IPS DF 6.9 (cell line): ENCODE measurements at regions not wholly inside any gene's neighbourhood (a gene's known extent, or its start where the extent isn't known, plus 50 kb on each side); places are given as distances from the start of the nearest gene placed in this dataset.

Experiments used
- DNase-seq: peaks from one replicate; pipeline ENCODE4 v3.0.0-alpha.2; 2013; ENCODE audit warnings: low read depth, low spot score
- H3K27ac ChIP-seq: one replicate; pipeline ENCODE4 v1.5.1; 2013; ENCODE audit warnings: low read length, control low read depth
- H3K27me3 ChIP-seq: 2 replicates; pipeline ENCODE4 v1.6.1; 2013; ENCODE audit warnings: mild to moderate bottlenecking, low read length; ENCODE audit not compliant: control insufficient read depth, insufficient read depth
- H3K36me3 ChIP-seq: 2 replicates; pipeline ENCODE4 v1.6.1; 2013; ENCODE audit warnings: low read length; ENCODE audit not compliant: control insufficient read depth, insufficient read depth
- H3K4me1 ChIP-seq: 2 replicates; pipeline ENCODE4 v1.6.1; 2013; ENCODE audit warnings: low read length; ENCODE audit not compliant: control insufficient read depth, insufficient read depth
- H3K4me3 ChIP-seq: 2 replicates; pipeline ENCODE4 v1.5.1; 2013; ENCODE audit warnings: mild to moderate bottlenecking, low read length
- H3K9me3 ChIP-seq: 2 replicates; pipeline ENCODE4 v1.6.1; 2013; ENCODE audit warnings: low read length, inconsistent platforms; ENCODE audit not compliant: control insufficient read depth, insufficient read depth
- WGBS: extraction: QIAGEN DNeasy Blood & Tissue Kit; methylation state at CpG from one replicate; pipeline ENCODE4 v1.1.7; 2013; ENCODE audit warnings: mixed read lengths, missing lambda C conversion rate; ENCODE audit not compliant: insufficient read length, insufficient coverage; 5-methylcytosine and 5-hydroxymethylcytosine counted together

GRCh38 chr4:114282937-114283336 lies 303.5 kb upstream of the ARSJ start:
- Histone ChIP-seq H3K4me1 (no peaks in the 10 kb centered on the region), H3K27ac (no peak overlapping the region), H3K9me3 (no peaks in the 10 kb centered on the region; the same call in 1 of the 2 replicates), H3K4me3 (no peak overlapping the region), H3K36me3 (no peaks in the 10 kb centered on the region), H3K27me3 (no peaks in the 10 kb centered on the region)
- no CpG with 5 or more reads among the region's 1 CpG for WGBS
- no peak for DNase-seq

GRCh38 chr4:114284629-114285028 lies 305.2 kb upstream of the ARSJ start:
- Histone ChIP-seq H3K27me3 (no peaks in the 10 kb centered on the region), H3K27ac (no peak overlapping the region), H3K9me3 (no peaks in the 10 kb centered on the region; the same call in 1 of the 2 replicates), H3K4me3 (no peak overlapping the region), H3K4me1 (no peaks in the 10 kb centered on the region), H3K36me3 (no peaks in the 10 kb centered on the region)
- no CpG with 5 or more reads among the region's 1 CpG for WGBS
- DNase-seq = no peak

- Histone ChIP-seq H3K4me3 (no peak overlapping the region), H3K27ac (no peak overlapping the region), H3K27me3 (no peaks in the 10 kb centered on the region), H3K9me3 (no peaks in the 10 kb centered on the region; the same call in 1 of the 2 replicates), H3K4me1 (no peaks in the 10 kb centered on the region), H3K36me3 (no peaks in the 10 kb centered on the region)
- no CpG with 5 or more reads among the region's 3 CpGs for WGBS
- DNase-seq = no peak
Observed at GRCh38 chr4:114286262-114286810, 306.9 kb upstream of the ARSJ start.

GRCh38 chr4:114287079-114287696 lies 307.7 kb upstream of the ARSJ start:
- no peak for DNase-seq
- Histone ChIP-seq H3K27me3 (no peaks in the 10 kb centered on the region), H3K36me3 (no peaks in the 10 kb centered on the region), H3K27ac (no peak overlapping the region), H3K4me1 (no peaks in the 10 kb centered on the region), H3K4me3 (no peak overlapping the region), H3K9me3 (no peaks in the 10 kb centered on the region; the same call in 1 of the 2 replicates)
- WGBS = no CpG with 5 or more reads among the region's 10 CpGs

GRCh38 chr4:114296126-114296525 lies 302.5 kb upstream of the UGT8 start:
- Histone ChIP-seq H3K27me3 (no peaks in the 10 kb centered on the region), H3K27ac (no peak overlapping the region), H3K4me3 (no peak overlapping the region), H3K4me1 (no peaks in the 10 kb centered on the region), H3K36me3 (no peaks in the 10 kb centered on the region), H3K9me3 (no peaks in the 10 kb centered on the region)
- WGBS = no CpG with 5 or more reads among the region's 17 CpGs
- no peak for DNase-seq

- Histone ChIP-seq H3K9me3 (no peaks in the 10 kb centered on the region), H3K36me3 (no peaks in the 10 kb centered on the region)
- no CpG with 5 or more reads among the region's 2 CpGs for WGBS
Observed at GRCh38 chr4:114302472-114302871, 296.1 kb upstream of the UGT8 start.

GRCh38 chr4:114304046-114304445 lies 294.6 kb upstream of the UGT8 start:
- no peak overlapping the region for H3K27ac ChIP-seq
- no peaks in the 10 kb centered on the region for H3K4me1 ChIP-seq
- no CpG with 5 or more reads among the region's 2 CpGs for WGBS
- no peak for DNase-seq
- H3K4me3 ChIP-seq = no peak overlapping the region
- no peaks in the 10 kb centered on the region for H3K36me3 ChIP-seq
- H3K9me3 ChIP-seq = no peaks in the 10 kb centered on the region
- no peaks in the 10 kb centered on the region for H3K27me3 ChIP-seq

More at GRCh38 chr4:114302472-114302871, 296.1 kb upstream of the UGT8 start:
- Histone ChIP-seq H3K27ac (no peak overlapping the region), H3K4me1 (no peaks in the 10 kb centered on the region), H3K4me3 (no peak overlapping the region), H3K27me3 (no peaks in the 10 kb centered on the region)
- DNase-seq = no peak

- Histone ChIP-seq H3K9me3 (no peaks in the 10 kb centered on the region), H3K27ac (no peak overlapping the region), H3K4me1 (no peaks in the 10 kb centered on the region), H3K27me3 (no peaks in the 10 kb centered on the region), H3K4me3 (no peak overlapping the region), H3K36me3 (no peaks in the 10 kb centered on the region)
- no CpG with 5 or more reads among the region's 1 CpG for WGBS
- DNase-seq = no peak
Observed at GRCh38 chr4:114304567-114304966, 294.0 kb upstream of the UGT8 start.

- WGBS = no CpG with 5 or more reads among the region's 2 CpGs
Observed at GRCh38 chr4:114306946-114307345, 291.7 kb upstream of the UGT8 start.

GRCh38 chr4:114310296-114310925 lies 288.2 kb upstream of the UGT8 start:
- Histone ChIP-seq H3K9me3 (no peaks in the 10 kb centered on the region), H3K27me3 (no peaks in the 10 kb centered on the region), H3K36me3 (no peaks in the 10 kb centered on the region), H3K4me3 (no peak overlapping the region), H3K4me1 (no peaks in the 10 kb centered on the region; the same call in 1 of the 2 replicates), H3K27ac (no peak overlapping the region)
- no peak for DNase-seq

More at GRCh38 chr4:114306946-114307345, 291.7 kb upstream of the UGT8 start:
- H3K4me1 ChIP-seq = no peaks in the 10 kb centered on the region; the same call in 1 of the 2 replicates
- no peaks in the 10 kb centered on the region for H3K27me3 ChIP-seq
- H3K4me3 ChIP-seq = no peak overlapping the region
- DNase-seq = no peak
- no peak overlapping the region for H3K27ac ChIP-seq
- H3K9me3 ChIP-seq = no peaks in the 10 kb centered on the region
- no peaks in the 10 kb centered on the region for H3K36me3 ChIP-seq
